H9 (cell line): ENCODE measurements at regions not wholly inside any gene's neighbourhood (a gene's known extent, or its start where the extent isn't known, plus 50 kb on each side); places are given as distances from the start of the nearest gene placed in this dataset.

Source experiments
- DNase-seq: peaks from one replicate; pipeline ENCODE4 v3.0.0-alpha.2; 2017
- H2AFZ ChIP-seq: one replicate; pipeline ENCODE4 v1.6.1; 2013; ENCODE audit warnings: mild to moderate bottlenecking, low read length, control low read depth, moderate library complexity
- H2AK5ac ChIP-seq: 2 replicates; pipeline ENCODE4 v1.6.1; 2013; ENCODE audit warnings: low read length, control low read depth, mixed read lengths; ENCODE audit not compliant: insufficient read length
- H2BK120ac ChIP-seq: one replicate; pipeline ENCODE4 v1.6.1; 2013; ENCODE audit warnings: low read depth, mild to moderate bottlenecking, low read length, control low read depth, inconsistent platforms; ENCODE audit not compliant: poor library complexity, severe bottlenecking
- H2BK12ac ChIP-seq: 2 replicates; pipeline ENCODE4 v1.6.1; 2013; ENCODE audit warnings: low read length, control low read depth, mixed read lengths, low read depth; ENCODE audit not compliant: insufficient read length
- H2BK15ac ChIP-seq: 2 replicates; pipeline ENCODE4 v1.6.1; 2013; ENCODE audit warnings: low read depth, low read length, control low read depth
- H2BK20ac ChIP-seq: one replicate; pipeline ENCODE4 v1.6.1; 2013; ENCODE audit warnings: low read depth, mild to moderate bottlenecking, low read length, control low read depth, inconsistent platforms; ENCODE audit not compliant: poor library complexity, severe bottlenecking
- H2BK5ac ChIP-seq: 2 replicates; pipeline ENCODE4 v1.6.1; 2013; ENCODE audit warnings: low read length, control low read depth, mixed read lengths; ENCODE audit not compliant: insufficient read length
- H3K14ac ChIP-seq: 2 replicates; pipeline ENCODE4 v1.6.1; 2013; ENCODE audit warnings: low read length, control low read depth; ENCODE audit not compliant: insufficient read depth
- H3K18ac ChIP-seq: 2 replicates; pipeline ENCODE4 v1.6.1; 2013; ENCODE audit warnings: low read depth, mild to moderate bottlenecking, mixed read lengths, low read length, control low read depth; ENCODE audit not compliant: insufficient read length
- H3K23ac ChIP-seq: 2 replicates; pipeline ENCODE4 v1.6.1; 2013; ENCODE audit warnings: low read length, control low read depth, mixed read lengths, low read depth; ENCODE audit not compliant: insufficient read length
- H3K23me2 ChIP-seq: 2 replicates; pipeline ENCODE4 v1.6.1; 2013; ENCODE audit warnings: low read depth, mild to moderate bottlenecking, mixed read lengths, low read length, control low read depth; ENCODE audit not compliant: insufficient read length, poor library complexity, severe bottlenecking
- H3K27ac ChIP-seq: 2 replicates; pipeline ENCODE4 v1.5.1; 2013; ENCODE audit warnings: low read length, control low read depth, mixed read lengths, low read depth; ENCODE audit not compliant: insufficient read length
- H3K27me3 ChIP-seq: 2 replicates; pipeline ENCODE4 v1.6.1; 2013; ENCODE audit warnings: low read length, control low read depth, inconsistent platforms; ENCODE audit not compliant: insufficient read depth
- H3K4ac ChIP-seq: 2 replicates; pipeline ENCODE4 v1.6.1; 2013; ENCODE audit warnings: low read depth, mild to moderate bottlenecking, control low read depth, inconsistent platforms, low read length, moderate library complexity
- H3K4me1 ChIP-seq: 2 replicates; pipeline ENCODE4 v1.6.1; 2013; ENCODE audit warnings: low read length, control low read depth, inconsistent platforms; ENCODE audit not compliant: insufficient read depth
- H3K4me2 ChIP-seq: 2 replicates; pipeline ENCODE4 v1.6.1; 2013; ENCODE audit warnings: low read length, control low read depth, mixed read lengths; ENCODE audit not compliant: insufficient read length, insufficient read depth
- H3K56ac ChIP-seq: 2 replicates; pipeline ENCODE4 v1.6.1; 2013; ENCODE audit warnings: low read depth, mild to moderate bottlenecking, mixed read lengths, low read length, control low read depth; ENCODE audit not compliant: insufficient read length
- H3K79me1 ChIP-seq: 2 replicates; pipeline ENCODE4 v1.6.1; 2013; ENCODE audit warnings: low read depth, mild to moderate bottlenecking, moderate library complexity, low read length, control low read depth, inconsistent platforms; ENCODE audit not compliant: insufficient read depth, poor library complexity, severe bottlenecking
- H3K79me2 ChIP-seq: 2 replicates; pipeline ENCODE4 v1.6.1; 2013; ENCODE audit warnings: low read length, control low read depth, inconsistent platforms; ENCODE audit not compliant: insufficient read depth
- H3K9ac ChIP-seq: 2 replicates; pipeline ENCODE4 v1.6.1; 2013; ENCODE audit warnings: low read length, control low read depth, mixed read lengths; ENCODE audit not compliant: insufficient read length; ENCODE audit errors: extremely low read depth
- H3K9me3 ChIP-seq: one replicate; pipeline ENCODE4 v1.6.1; 2013; ENCODE audit warnings: low read depth, low read length, inconsistent platforms; ENCODE audit not compliant: control insufficient read depth
- H3T11ph ChIP-seq: one replicate; pipeline ENCODE4 v1.6.1; 2013; ENCODE audit warnings: mild to moderate bottlenecking, low read length, control low read depth, inconsistent platforms
- H4K20me1 ChIP-seq: one replicate; pipeline ENCODE4 v1.6.1; 2013; ENCODE audit not compliant: control insufficient read depth, insufficient read length, insufficient read depth
- H4K5ac ChIP-seq: 2 replicates; pipeline ENCODE4 v1.6.1; 2013; ENCODE audit warnings: low read depth, mild to moderate bottlenecking, mixed read lengths, low read length, control low read depth; ENCODE audit not compliant: insufficient read length
- H4K8ac ChIP-seq: replicated peaks from 2 replicates; pipeline ENCODE4 v1.6.1; 2013; ENCODE audit warnings: low read length, control low read depth, mixed read lengths, low read depth; ENCODE audit not compliant: insufficient read length
- H4K91ac ChIP-seq: 2 replicates; pipeline ENCODE4 v1.6.1; 2013; ENCODE audit warnings: low read depth, mild to moderate bottlenecking, moderate library complexity, mixed read lengths, low read length, control low read depth; ENCODE audit not compliant: insufficient read length
- H3K27ac Mint-ChIP-seq, 3 experiments: 2 replicates in 2 of 3; 3 replicates in 1 of 3; pipeline ENCODE4 v1.8.0; 2020 to 2021; ENCODE audit warnings: mixed read lengths in 3 of 3, mild to moderate bottlenecking in 1 of 3, moderate library complexity in 1 of 3
- H3K27me3 Mint-ChIP-seq: 2 replicates; pipeline ENCODE4 v1.8.0; 2021; ENCODE audit warnings: low read depth, mild to moderate bottlenecking, moderate library complexity, mixed read lengths
- H3K36me3 Mint-ChIP-seq, 3 experiments: 2 replicates in 2 of 3; 3 replicates in 1 of 3; pipeline ENCODE4 v1.8.0; 2020 to 2021; ENCODE audit warnings: low read depth in 3 of 3, mixed read lengths in 3 of 3; ENCODE audit not compliant: insufficient read depth in 1 of 3
- H3K4me1 Mint-ChIP-seq, 2 experiments: 2 replicates each; pipeline ENCODE4 v1.8.0; 2020; ENCODE audit warnings: mixed read lengths in 2 of 2
- H3K4me3 Mint-ChIP-seq, 2 experiments: 2 replicates in 1 of 2; 3 replicates in 1 of 2; pipeline ENCODE4 v1.8.0; 2020 to 2021; ENCODE audit warnings: mild to moderate bottlenecking in 2 of 2, mixed read lengths in 2 of 2, moderate library complexity in 1 of 2
- H3K9me3 Mint-ChIP-seq, 2 experiments: 2 replicates in 1 of 2; 3 replicates in 1 of 2; pipeline ENCODE4 v1.8.0; 2020; ENCODE audit warnings: mild to moderate bottlenecking in 2 of 2, mixed read lengths in 2 of 2, moderate library complexity in 1 of 2
- WGBS: extraction: QIAGEN DNeasy Blood & Tissue Kit; methylation state at CpG from one replicate; pipeline ENCODE4 v1.1.7; 2013; ENCODE audit warnings: missing lambda C conversion rate, low lambda C conversion rate, mixed read lengths; ENCODE audit not compliant: insufficient read length; ENCODE audit errors: extremely low coverage; 5-methylcytosine and 5-hydroxymethylcytosine counted together
- TF ChIP-seq, protein P1 (sequence below): fragments of 200-600 bp; sonication (generic); conservative IDR thresholded peaks from 3 replicates; pipeline ENCODE4 v1.8.0; 2021; ENCODE audit warnings: antibody characterized with exemption, mild to moderate bottlenecking

DNA sequence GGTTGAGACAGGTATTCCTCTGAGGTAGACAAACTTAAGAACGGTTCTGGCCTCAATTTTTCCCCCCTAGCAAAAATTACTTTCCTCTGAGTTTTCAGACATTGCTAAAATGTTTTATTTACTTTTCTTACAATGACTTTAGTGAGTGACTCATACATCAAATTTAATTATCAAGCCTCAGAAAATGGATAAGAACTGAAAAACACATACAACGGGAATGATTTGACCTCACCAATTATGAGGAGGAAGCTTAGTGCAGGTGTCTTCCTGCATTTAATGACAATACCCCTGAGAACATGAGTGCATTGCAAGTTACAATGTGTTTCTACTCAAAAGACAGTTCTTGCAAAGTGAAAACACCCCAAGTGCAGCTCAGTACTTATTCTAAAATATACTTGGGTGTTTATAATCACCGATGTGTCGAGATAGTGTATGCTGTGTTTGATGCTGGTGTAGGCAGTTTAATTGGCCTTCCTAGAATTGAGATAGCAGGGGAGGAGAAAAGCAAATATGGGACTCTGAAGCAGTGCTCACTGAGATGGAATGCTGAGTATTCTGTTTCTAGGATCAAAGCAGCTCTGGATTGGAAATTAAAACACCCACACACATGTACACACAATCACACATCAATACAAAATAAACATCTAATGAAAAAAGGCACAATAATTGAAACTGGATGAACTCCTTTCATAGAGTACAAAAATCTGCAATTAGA lies 189.5 kb upstream of the SLC10A2 start:
- Histone ChIP-seq H4K5ac (no peak overlapping the region), H3K14ac (no peak overlapping the region), H2BK12ac (no peak overlapping the region), H3K23ac (no peak overlapping the region), H2AK5ac (no peak overlapping the region), H3K27ac (no peak overlapping the region), H3K27me3 (no peaks in the 10 kb centered on the region), H2BK5ac (no peak overlapping the region), H3K4ac (no peak overlapping the region), H2BK15ac (no peak overlapping the region), H3T11ph (no peak overlapping the region), H3K4me2 (no peak overlapping the region), H2BK20ac (no peak overlapping the region), H3K79me1 (no peaks in the 10 kb centered on the region), H3K9ac (no peak overlapping the region), H4K20me1 (no peaks in the 10 kb centered on the region), H2BK120ac (no peak overlapping the region), H2AFZ (no peak overlapping the region), H3K18ac (no peak overlapping the region), H3K56ac (no peak overlapping the region), H4K8ac (no peak overlapping the region), H4K91ac (no peak overlapping the region), H3K4me1 (no peaks in the 10 kb centered on the region), H3K79me2 (no peaks in the 10 kb centered on the region), H3K23me2 (no peaks in the 10 kb centered on the region), H3K9me3 (no peaks in the 10 kb centered on the region)
- Mint-ChIP-seq H3K36me3 (no peaks in the 10 kb centered on the region; a peak in 2 of 7 replicates), H3K9me3 (peaks cover 0 to 7% of the 10 kb centered on the region in 2 experiments; a peak in 3 of 5 replicates), H3K4me1 (peaks cover 0 to 3% of the 10 kb centered on the region in 2 experiments; a peak in 1 of 4 replicates), H3K4me3 (no peak overlapping the region), H3K27me3 (no peaks in the 10 kb centered on the region), H3K27ac (no peak overlapping the region)
- WGBS = no CpG with 5 or more reads among the region's 4 CpGs
- DNase-seq = no peak
- TF ChIP-seq, protein P1, sequence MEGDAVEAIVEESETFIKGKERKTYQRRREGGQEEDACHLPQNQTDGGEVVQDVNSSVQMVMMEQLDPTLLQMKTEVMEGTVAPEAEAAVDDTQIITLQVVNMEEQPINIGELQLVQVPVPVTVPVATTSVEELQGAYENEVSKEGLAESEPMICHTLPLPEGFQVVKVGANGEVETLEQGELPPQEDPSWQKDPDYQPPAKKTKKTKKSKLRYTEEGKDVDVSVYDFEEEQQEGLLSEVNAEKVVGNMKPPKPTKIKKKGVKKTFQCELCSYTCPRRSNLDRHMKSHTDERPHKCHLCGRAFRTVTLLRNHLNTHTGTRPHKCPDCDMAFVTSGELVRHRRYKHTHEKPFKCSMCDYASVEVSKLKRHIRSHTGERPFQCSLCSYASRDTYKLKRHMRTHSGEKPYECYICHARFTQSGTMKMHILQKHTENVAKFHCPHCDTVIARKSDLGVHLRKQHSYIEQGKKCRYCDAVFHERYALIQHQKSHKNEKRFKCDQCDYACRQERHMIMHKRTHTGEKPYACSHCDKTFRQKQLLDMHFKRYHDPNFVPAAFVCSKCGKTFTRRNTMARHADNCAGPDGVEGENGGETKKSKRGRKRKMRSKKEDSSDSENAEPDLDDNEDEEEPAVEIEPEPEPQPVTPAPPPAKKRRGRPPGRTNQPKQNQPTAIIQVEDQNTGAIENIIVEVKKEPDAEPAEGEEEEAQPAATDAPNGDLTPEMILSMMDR = no peak
